SJCRH30 (cell line): ENCODE measurements at regions not wholly inside any gene's neighbourhood (a gene's known extent, or its start where the extent isn't known, plus 50 kb on each side); places are given as distances from the start of the nearest gene placed in this dataset.

Experiments
- DNase-seq, 2 experiments: peaks; one replicate each; pipeline ENCODE4 v3.0.0-alpha.2; 2015 to 2020
- H3K27ac ChIP-seq: fragments of 250-450 bp; sonication (Bioruptor Pico); 2 replicates; pipeline ENCODE4 v1.5.1; 2020; ENCODE audit warnings: mild to moderate bottlenecking, moderate library complexity
- H3K27me3 ChIP-seq: fragments of 250-450 bp; sonication (Bioruptor Pico); 2 replicates; pipeline ENCODE4 v1.5.1; 2020; ENCODE audit warnings: mild to moderate bottlenecking, moderate library complexity
- H3K36me3 ChIP-seq: fragments of 250-450 bp; sonication (Bioruptor Pico); 2 replicates; pipeline ENCODE4 v1.5.1; 2020; ENCODE audit warnings: mild to moderate bottlenecking, moderate library complexity
- H3K4me1 ChIP-seq: fragments of 250-450 bp; sonication (Bioruptor Pico); 2 replicates; pipeline ENCODE4 v1.5.1; 2020; ENCODE audit warnings: mild to moderate bottlenecking, moderate library complexity
- H3K4me3 ChIP-seq: fragments of 250-450 bp; sonication (Bioruptor Pico); 2 replicates; pipeline ENCODE4 v1.5.1; 2020; ENCODE audit warnings: mild to moderate bottlenecking, moderate library complexity
- H3K9me3 ChIP-seq: fragments of 250-450 bp; sonication (Bioruptor Pico); replicated peaks from 2 replicates; pipeline ENCODE4 v1.5.1; 2020; ENCODE audit warnings: mild to moderate bottlenecking, moderate library complexity

GRCh38 chr13:50709058-50709457, 134.4 kb downstream of the DLEU7 start:
- Histone ChIP-seq H3K36me3 (no peaks in the 10 kb centered on the region), H3K4me3 (no peak overlapping the region), H3K27me3 (no peaks in the 10 kb centered on the region), H3K4me1 (peaks cover 13% of the 10 kb centered on the region), H3K9me3 (no peaks in the 10 kb centered on the region), H3K27ac (no peak overlapping the region)
- no peak for DNase-seq

GRCh38 chr13:50711131-50711815, 132.2 kb downstream of the DLEU7 start:
- peaks cover 13% of the 10 kb centered on the region for H3K4me1 ChIP-seq
- no peak for DNase-seq

GRCh38 chr13:50711996-50712395, 131.5 kb downstream of the DLEU7 start:
- no peak for DNase-seq
- no peak overlapping the region for H3K4me3 ChIP-seq
- no peaks in the 10 kb centered on the region for H3K36me3 ChIP-seq
- H3K9me3 ChIP-seq, result no peaks in the 10 kb centered on the region
- H3K4me1 ChIP-seq, result peaks cover 13% of the 10 kb centered on the region
- H3K27me3 ChIP-seq, result no peaks in the 10 kb centered on the region
- H3K27ac ChIP-seq, result no peak overlapping the region

More at GRCh38 chr13:50711131-50711815, 132.2 kb downstream of the DLEU7 start:
- Histone ChIP-seq H3K4me3 (no peak overlapping the region), H3K27me3 (no peaks in the 10 kb centered on the region), H3K36me3 (no peaks in the 10 kb centered on the region), H3K9me3 (no peaks in the 10 kb centered on the region), H3K27ac (no peak overlapping the region)

GRCh38 chr13:50712456-50712855, 131.0 kb downstream of the DLEU7 start:
- H3K4me3 ChIP-seq, result no peak overlapping the region
- H3K27me3 ChIP-seq, result no peaks in the 10 kb centered on the region
- no peak for DNase-seq
- H3K36me3 ChIP-seq, result no peaks in the 10 kb centered on the region
- no peaks in the 10 kb centered on the region for H3K9me3 ChIP-seq
- no peak overlapping the region for H3K27ac ChIP-seq
- H3K4me1 ChIP-seq, result peaks cover 10% of the 10 kb centered on the region

GRCh38 chr13:50712881-50713280, 130.6 kb downstream of the DLEU7 start:
- Histone ChIP-seq H3K27ac (no peak overlapping the region), H3K36me3 (no peaks in the 10 kb centered on the region), H3K4me1 (peaks cover 6% of the 10 kb centered on the region), H3K27me3 (no peaks in the 10 kb centered on the region), H3K9me3 (no peaks in the 10 kb centered on the region), H3K4me3 (no peak overlapping the region)
- no peak for DNase-seq

GRCh38 chr13:50713523-50714248, 129.8 kb downstream of the DLEU7 start:
- Histone ChIP-seq H3K27ac (no peak overlapping the region), H3K4me3 (no peak overlapping the region), H3K9me3 (no peaks in the 10 kb centered on the region), H3K36me3 (no peaks in the 10 kb centered on the region), H3K27me3 (no peaks in the 10 kb centered on the region), H3K4me1 (peaks cover 5% of the 10 kb centered on the region; the same call in 1 of the 2 replicates)
- DNase-seq, result peak in 1 of 2 experiments; percentile 26

- Histone ChIP-seq H3K27me3 (no peaks in the 10 kb centered on the region), H3K27ac (no peak overlapping the region), H3K4me3 (no peak overlapping the region), H3K4me1 (peaks cover 5% of the 10 kb centered on the region; the same call in 1 of the 2 replicates), H3K9me3 (no peaks in the 10 kb centered on the region), H3K36me3 (no peaks in the 10 kb centered on the region)
- no peak for DNase-seq
These were observed 128.6 kb downstream of the DLEU7 start for GRCh38 chr13:50714891-50715290.

GRCh38 chr13:50715402-50716146, 127.9 kb downstream of the DLEU7 start:
- DNase-seq, result no peak
- no peaks in the 10 kb centered on the region for H3K9me3 ChIP-seq
- peaks cover 5% of the 10 kb centered on the region; the same call in 1 of the 2 replicates for H3K4me1 ChIP-seq
- no peak overlapping the region for H3K4me3 ChIP-seq
- no peaks in the 10 kb centered on the region for H3K36me3 ChIP-seq
- no peaks in the 10 kb centered on the region for H3K27me3 ChIP-seq
- H3K27ac ChIP-seq, result no peak overlapping the region

GRCh38 chr13:50720861-50721671, 122.4 kb downstream of the DLEU7 start:
- Histone ChIP-seq H3K4me1 (no peaks in the 10 kb centered on the region), H3K36me3 (no peaks in the 10 kb centered on the region), H3K9me3 (no peaks in the 10 kb centered on the region), H3K27ac (no peak overlapping the region), H3K4me3 (no peak overlapping the region), H3K27me3 (no peaks in the 10 kb centered on the region)
- DNase-seq, result no peak

- H3K9me3 ChIP-seq, result no peaks in the 10 kb centered on the region
- no peaks in the 10 kb centered on the region for H3K4me1 ChIP-seq
- H3K27me3 ChIP-seq, result no peaks in the 10 kb centered on the region
- no peak overlapping the region for H3K27ac ChIP-seq
- DNase-seq, result no peak
- no peaks in the 10 kb centered on the region for H3K36me3 ChIP-seq
- no peak overlapping the region for H3K4me3 ChIP-seq
These were observed 121.9 kb downstream of the DLEU7 start for GRCh38 chr13:50721672-50721992.

- Histone ChIP-seq H3K4me1 (no peaks in the 10 kb centered on the region), H3K27me3 (no peaks in the 10 kb centered on the region), H3K27ac (no peak overlapping the region), H3K4me3 (no peak overlapping the region), H3K36me3 (no peaks in the 10 kb centered on the region), H3K9me3 (no peaks in the 10 kb centered on the region)
- no peak for DNase-seq
These were observed 120.9 kb downstream of the DLEU7 start for GRCh38 chr13:50722440-50723125.

GRCh38 chr13:50724438-50724837, 119.1 kb downstream of the DLEU7 start:
- H3K4me1 ChIP-seq, result no peaks in the 10 kb centered on the region
- no peak overlapping the region for H3K27ac ChIP-seq
- H3K36me3 ChIP-seq, result no peaks in the 10 kb centered on the region
- no peak for DNase-seq
- peaks cover 5% of the 10 kb centered on the region; the same call in 1 of the 2 replicates for H3K9me3 ChIP-seq
- H3K4me3 ChIP-seq, result no peak overlapping the region
- H3K27me3 ChIP-seq, result no peaks in the 10 kb centered on the region

- Histone ChIP-seq H3K27me3 (no peaks in the 10 kb centered on the region), H3K27ac (no peak overlapping the region), H3K9me3 (peaks cover 8% of the 10 kb centered on the region; the same call in 1 of the 2 replicates), H3K4me3 (no peak overlapping the region), H3K36me3 (no peaks in the 10 kb centered on the region), H3K4me1 (no peaks in the 10 kb centered on the region)
- DNase-seq, result no peak
These were observed 118.6 kb downstream of the DLEU7 start for GRCh38 chr13:50724913-50725312.

- no peaks in the 10 kb centered on the region for H3K27me3 ChIP-seq
- DNase-seq, result no peak
- no peak overlapping the region for H3K4me3 ChIP-seq
- H3K27ac ChIP-seq, result no peak overlapping the region
- H3K9me3 ChIP-seq, result peaks cover 8% of the 10 kb centered on the region; the same call in 1 of the 2 replicates
- H3K36me3 ChIP-seq, result no peaks in the 10 kb centered on the region
- H3K4me1 ChIP-seq, result no peaks in the 10 kb centered on the region
These were observed 117.3 kb downstream of the DLEU7 start for GRCh38 chr13:50726164-50726563.
